ENCODE measurements at regions not wholly inside any gene's neighbourhood (a gene's known extent, or its start where the extent isn't known, plus 50 kb on each side); places are given as distances from the start of the nearest gene placed in this dataset.

GRCh38 chr3:176009256-176009655, 1150.1 kb downstream of the NAALADL2 start:
- Histone ChIP-seq H3K9me1 (ENCODE audit: control insufficient read depth, extremely low read depth, insufficient read depth, low read length) (no peaks in the 10 kb centered on the region), H3K9me3 (ENCODE audit: control insufficient read depth, low read depth, low read length) (no peaks in the 10 kb centered on the region), H3K36me3 (ENCODE audit: control insufficient read depth in 2 of 2, extremely low read depth in 1 of 2, insufficient read depth in 2 of 2, low read length in 2 of 2) (no peaks in the 10 kb centered on the region), H2AFZ (ENCODE audit: control insufficient read depth, low read length) (no peak overlapping the region), H3K27me3 (ENCODE audit: control insufficient read depth, extremely low read depth, insufficient read depth, low read length) (no peaks in the 10 kb centered on the region), H3K79me2 (ENCODE audit: control insufficient read depth, insufficient read depth, low read length) (no peaks in the 10 kb centered on the region), H3K4me1 (ENCODE audit: control insufficient read depth, extremely low read depth, insufficient read depth, low read length) (no peaks in the 10 kb centered on the region), H3K4me3 (ENCODE audit: control insufficient read depth in 2 of 3, extremely low read depth in 1 of 3, insufficient read depth in 2 of 3, low read depth in 1 of 3, low read length in 3 of 3) (no peak overlapping the region), H3K27ac (ENCODE audit: control insufficient read depth, insufficient read depth, low read length) (no peak overlapping the region), H4K20me1 (ENCODE audit: control insufficient read depth, extremely low read depth, insufficient read depth, low read length) (no peaks in the 10 kb centered on the region), H3K4me2 (ENCODE audit: control insufficient read depth, extremely low read depth, insufficient read depth, low read depth, low read length) (no peak overlapping the region), H3K9ac (ENCODE audit: control insufficient read depth, extremely low read depth, insufficient read depth, low read length) (no peak overlapping the region)
- TF ChIP-seq EZH2 (IDR thresholded peaks at IDR 0.05; ENCODE audit: low read length) (no peak), CTCF (optimal IDR thresholded peaks at IDR 0.05 in 1 of 3, IDR thresholded peaks at IDR 0.05 in 1 of 3, conservative IDR thresholded peaks at IDR 0.05 in 1 of 3; ENCODE audit: extremely low read depth in 1 of 3, insufficient read depth in 2 of 3, low read length in 3 of 3) (no peak)
- DNase-seq (ENCODE audit: low read depth, low spot score) (no peak), FAIRE-seq (no peak)
- dilution Hi-C loops (cut with MboI; ENCODE audit: extremely low pct_ligation_motif_present, low sequenced_read_pairs), result no loop called here

- no peak for FAIRE-seq
- TF ChIP-seq EZH2 (IDR thresholded peaks at IDR 0.05; ENCODE audit: low read length), result no peak
- no peak for TF ChIP-seq CTCF (optimal IDR thresholded peaks at IDR 0.05 in 1 of 3, IDR thresholded peaks at IDR 0.05 in 1 of 3, conservative IDR thresholded peaks at IDR 0.05 in 1 of 3; ENCODE audit: extremely low read depth in 1 of 3, insufficient read depth in 2 of 3, low read length in 3 of 3)
- Histone ChIP-seq H3K36me3 (ENCODE audit: control insufficient read depth in 2 of 2, extremely low read depth in 1 of 2, insufficient read depth in 2 of 2, low read length in 2 of 2) (no peaks in the 10 kb centered on the region), H3K4me2 (ENCODE audit: control insufficient read depth, extremely low read depth, insufficient read depth, low read depth, low read length) (no peak overlapping the region), H2AFZ (ENCODE audit: control insufficient read depth, low read length) (no peak overlapping the region), H3K27ac (ENCODE audit: control insufficient read depth, insufficient read depth, low read length) (no peak overlapping the region), H3K9ac (ENCODE audit: control insufficient read depth, extremely low read depth, insufficient read depth, low read length) (no peak overlapping the region), H3K9me1 (ENCODE audit: control insufficient read depth, extremely low read depth, insufficient read depth, low read length) (no peaks in the 10 kb centered on the region), H3K4me3 (ENCODE audit: control insufficient read depth in 2 of 3, extremely low read depth in 1 of 3, insufficient read depth in 2 of 3, low read depth in 1 of 3, low read length in 3 of 3) (no peak overlapping the region), H3K9me3 (ENCODE audit: control insufficient read depth, low read depth, low read length) (no peaks in the 10 kb centered on the region), H3K4me1 (ENCODE audit: control insufficient read depth, extremely low read depth, insufficient read depth, low read length) (no peaks in the 10 kb centered on the region), H3K79me2 (ENCODE audit: control insufficient read depth, insufficient read depth, low read length) (no peaks in the 10 kb centered on the region), H4K20me1 (ENCODE audit: control insufficient read depth, extremely low read depth, insufficient read depth, low read length) (no peaks in the 10 kb centered on the region), H3K27me3 (ENCODE audit: control insufficient read depth, extremely low read depth, insufficient read depth, low read length) (no peaks in the 10 kb centered on the region)
- dilution Hi-C loops (cut with MboI; ENCODE audit: extremely low pct_ligation_motif_present, low sequenced_read_pairs), result no loop called here
- no peak for DNase-seq (ENCODE audit: low read depth, low spot score)
These were observed 1146.4 kb downstream of the NAALADL2 start for GRCh38 chr3:176005564-176005963.
